ENCODE measurements at regions not wholly inside any gene's neighbourhood (a gene's known extent, or its start where the extent isn't known, plus 50 kb on each side); places are given as distances from the start of the nearest gene placed in this dataset.

DNA sequence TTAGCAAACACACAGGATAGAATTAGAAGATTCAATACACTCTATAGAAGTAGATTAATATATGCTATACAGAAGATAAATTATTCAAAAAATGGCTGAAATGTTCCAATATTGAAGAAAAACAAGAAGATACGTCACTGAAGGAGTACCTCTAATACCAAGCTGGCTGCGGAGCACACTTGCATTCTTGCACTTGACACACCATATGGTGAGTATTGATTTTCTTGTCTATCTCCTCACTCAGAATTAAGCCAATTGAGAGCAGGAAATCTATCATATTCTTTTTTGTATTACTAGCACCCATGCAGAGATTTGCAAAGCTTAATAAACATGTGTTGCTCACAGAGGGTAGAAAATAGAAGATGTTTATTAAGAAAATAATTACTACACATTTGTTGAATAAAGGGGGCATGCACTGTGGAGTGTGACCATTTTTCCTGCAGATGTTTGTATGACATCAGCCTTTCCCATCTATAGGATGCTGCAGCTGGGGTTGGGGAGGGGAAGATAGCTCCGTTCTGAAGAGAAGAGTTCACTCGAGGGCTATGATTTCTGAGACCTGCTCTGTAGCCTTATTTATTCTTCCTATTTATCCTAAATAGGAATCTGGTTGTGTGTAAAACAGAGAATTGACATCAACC is 318.1 kb downstream of the HHIPL2 start:
- TF ChIP-seq, protein P1, sequence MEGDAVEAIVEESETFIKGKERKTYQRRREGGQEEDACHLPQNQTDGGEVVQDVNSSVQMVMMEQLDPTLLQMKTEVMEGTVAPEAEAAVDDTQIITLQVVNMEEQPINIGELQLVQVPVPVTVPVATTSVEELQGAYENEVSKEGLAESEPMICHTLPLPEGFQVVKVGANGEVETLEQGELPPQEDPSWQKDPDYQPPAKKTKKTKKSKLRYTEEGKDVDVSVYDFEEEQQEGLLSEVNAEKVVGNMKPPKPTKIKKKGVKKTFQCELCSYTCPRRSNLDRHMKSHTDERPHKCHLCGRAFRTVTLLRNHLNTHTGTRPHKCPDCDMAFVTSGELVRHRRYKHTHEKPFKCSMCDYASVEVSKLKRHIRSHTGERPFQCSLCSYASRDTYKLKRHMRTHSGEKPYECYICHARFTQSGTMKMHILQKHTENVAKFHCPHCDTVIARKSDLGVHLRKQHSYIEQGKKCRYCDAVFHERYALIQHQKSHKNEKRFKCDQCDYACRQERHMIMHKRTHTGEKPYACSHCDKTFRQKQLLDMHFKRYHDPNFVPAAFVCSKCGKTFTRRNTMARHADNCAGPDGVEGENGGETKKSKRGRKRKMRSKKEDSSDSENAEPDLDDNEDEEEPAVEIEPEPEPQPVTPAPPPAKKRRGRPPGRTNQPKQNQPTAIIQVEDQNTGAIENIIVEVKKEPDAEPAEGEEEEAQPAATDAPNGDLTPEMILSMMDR (IDR thresholded peaks at IDR 0.05): no peak
- TF ChIP-seq POLR2A (IDR thresholded peaks at IDR 0.05) (no peak), POLR2AphosphoS5 (IDR thresholded peaks at IDR 0.05) (no peak)

Measured in prostate gland (tissue), 2 donors.